IgD-negative memory B cell (primary cell): ENCODE measurements at regions not wholly inside any gene's neighbourhood (a gene's known extent, or its start where the extent isn't known, plus 50 kb on each side); places are given as distances from the start of the nearest gene placed in this dataset.
A peak's percentile ranks its signal among the peaks of the same experiment; 100 is the strongest.
"Not testable (repeated sequence)": the region's sequence is repeated elsewhere in the genome, so short reads cannot be mapped to it uniquely, and the experiment has no call there.

Experiments
- H3K27ac Mint-ChIP-seq, 3 donors: one replicate each; pipeline ENCODE4 v1.8.0; 2020 to 2022; ENCODE audit warnings: mild to moderate bottlenecking in 3 of 3, mixed read lengths in 3 of 3, moderate library complexity in 1 of 3
- H3K27me3 Mint-ChIP-seq: one replicate; pipeline ENCODE4 v1.8.0; 2021; ENCODE audit warnings: mixed read lengths
- H3K36me3 Mint-ChIP-seq: one replicate; pipeline ENCODE4 v1.8.0; 2020; ENCODE audit warnings: mild to moderate bottlenecking, mixed read lengths
- H3K4me1 Mint-ChIP-seq, 3 donors: one replicate each; pipeline ENCODE4 v1.8.0; 2020 to 2022; ENCODE audit warnings: mixed read lengths in 3 of 3, mild to moderate bottlenecking in 1 of 3
- H3K4me3 Mint-ChIP-seq, 4 donors: one replicate each; pipeline ENCODE4 v1.8.0; 2020 to 2022; ENCODE audit warnings: mild to moderate bottlenecking in 4 of 4, mixed read lengths in 4 of 4, moderate library complexity in 3 of 4
- H3K9me3 Mint-ChIP-seq, 3 donors: one replicate each; pipeline ENCODE4 v1.8.0; 2020 to 2021; ENCODE audit warnings: mixed read lengths in 3 of 3, mild to moderate bottlenecking in 1 of 3

- H3K4me1 Mint-ChIP-seq: no peaks in the 10 kb centered on the region
- H3K4me3 Mint-ChIP-seq: no peak overlapping the region
- H3K9me3 Mint-ChIP-seq: peaks cover 0 to 3% (median 0%) of the 10 kb centered on the region in 3 donors
- H3K27ac Mint-ChIP-seq: peak overlapping the region in 1 of 3 donors; percentile 13
- H3K36me3 Mint-ChIP-seq: no peaks in the 10 kb centered on the region
- peaks cover under 1% of the 10 kb centered on the region for H3K27me3 Mint-ChIP-seq
Measured at GRCh38 chr7:32217341-32218153, 147.3 kb upstream of the PDE1C start.

- Mint-ChIP-seq H3K4me1 (peaks cover 0 to 1% (median 0%) of the 10 kb centered on the region in 3 donors), H3K9me3 (peaks cover 0 to 3% (median 0%) of the 10 kb centered on the region in 3 donors), H3K27ac (no peak overlapping the region), H3K36me3 (no peaks in the 10 kb centered on the region), H3K4me3 (no peak overlapping the region), H3K27me3 (peaks cover 2% of the 10 kb centered on the region)
Measured at GRCh38 chr7:32216759-32217158, 146.6 kb upstream of the PDE1C start.

- H3K9me3 Mint-ChIP-seq: peaks cover 0 to 3% (median 0%) of the 10 kb centered on the region in 3 donors
- H3K4me3 Mint-ChIP-seq: no peak overlapping the region
- no peaks in the 10 kb centered on the region for H3K36me3 Mint-ChIP-seq
- no peak overlapping the region for H3K27ac Mint-ChIP-seq
- peaks cover 5% of the 10 kb centered on the region for H3K27me3 Mint-ChIP-seq
- H3K4me1 Mint-ChIP-seq: peaks cover 0 to 1% (median under 1%) of the 10 kb centered on the region in 3 donors
Measured at GRCh38 chr7:32215697-32216096, 145.5 kb upstream of the PDE1C start.

- Mint-ChIP-seq H3K27ac (no peak overlapping the region), H3K4me3 (no peak overlapping the region), H3K36me3 (no peaks in the 10 kb centered on the region), H3K27me3 (peaks cover 6% of the 10 kb centered on the region), H3K4me1 (peaks cover 0 to 1% (median 1%) of the 10 kb centered on the region in 3 donors), H3K9me3 (peaks cover 0 to 3% (median 0%) of the 10 kb centered on the region in 3 donors)
Measured at GRCh38 chr7:32214913-32215312, 144.7 kb upstream of the PDE1C start.

- peaks cover 0 to 1% (median 1%) of the 10 kb centered on the region in 3 donors for H3K4me1 Mint-ChIP-seq
Measured at GRCh38 chr7:32212321-32212720, 142.1 kb upstream of the PDE1C start.

GRCh38 chr7:32206987-32207386 is 136.8 kb upstream of the PDE1C start:
- H3K9me3 Mint-ChIP-seq: peaks cover 0 to 3% (median 0%) of the 10 kb centered on the region in 3 donors
- no peak overlapping the region for H3K27ac Mint-ChIP-seq
- no peaks in the 10 kb centered on the region for H3K36me3 Mint-ChIP-seq
- peaks cover 0 to 1% (median 0%) of the 10 kb centered on the region in 3 donors for H3K4me1 Mint-ChIP-seq
- H3K4me3 Mint-ChIP-seq: no peak overlapping the region
- H3K27me3 Mint-ChIP-seq: peaks cover 5% of the 10 kb centered on the region

More at GRCh38 chr7:32212321-32212720, 142.1 kb upstream of the PDE1C start:
- peaks cover 6% of the 10 kb centered on the region for H3K27me3 Mint-ChIP-seq
- peaks cover 0 to 1% (median 0%) of the 10 kb centered on the region in 3 donors for H3K9me3 Mint-ChIP-seq
- no peak overlapping the region for H3K4me3 Mint-ChIP-seq
- H3K27ac Mint-ChIP-seq: no peak overlapping the region
- H3K36me3 Mint-ChIP-seq: no peaks in the 10 kb centered on the region

- Mint-ChIP-seq H3K36me3 (no peaks in the 10 kb centered on the region), H3K4me1 (peaks cover 0 to 1% (median 0%) of the 10 kb centered on the region in 3 donors), H3K27me3 (peaks cover 5% of the 10 kb centered on the region), H3K4me3 (no peak overlapping the region), H3K27ac (no peak overlapping the region), H3K9me3 (peaks cover 0 to 3% (median 0%) of the 10 kb centered on the region in 3 donors)
Measured at GRCh38 chr7:32206488-32206887, 136.3 kb upstream of the PDE1C start.

- H3K9me3 Mint-ChIP-seq, H3K4me1 Mint-ChIP-seq, H3K4me3 Mint-ChIP-seq, H3K36me3 Mint-ChIP-seq, H3K27me3 Mint-ChIP-seq, H3K27ac Mint-ChIP-seq: not testable (repeated sequence)
Measured at GRCh38 chr7:32205298-32205824, 135.2 kb upstream of the PDE1C start.

GRCh38 chr7:32204361-32205018 is 134.3 kb upstream of the PDE1C start:
- Mint-ChIP-seq H3K4me1 (no peaks in the 10 kb centered on the region), H3K27me3 (peaks cover 2% of the 10 kb centered on the region), H3K27ac (no peak overlapping the region), H3K4me3 (no peak overlapping the region), H3K9me3 (peaks cover 0 to 3% (median 0%) of the 10 kb centered on the region in 3 donors), H3K36me3 (no peaks in the 10 kb centered on the region)

- Mint-ChIP-seq H3K36me3 (no peaks in the 10 kb centered on the region), H3K27ac (no peak overlapping the region), H3K27me3 (no peaks in the 10 kb centered on the region), H3K4me1 (no peaks in the 10 kb centered on the region), H3K9me3 (peaks cover 0 to 10% (median 5%) of the 10 kb centered on the region in 3 donors), H3K4me3 (no peak overlapping the region)
Measured at GRCh38 chr7:32200646-32201045, 130.4 kb upstream of the PDE1C start.

GRCh38 chr7:32194537-32194936 is 124.3 kb upstream of the PDE1C start:
- H3K27me3 Mint-ChIP-seq: no peaks in the 10 kb centered on the region
- peak overlapping the region in 1 of 4 donors; percentile 29 for H3K4me3 Mint-ChIP-seq
- H3K36me3 Mint-ChIP-seq: no peaks in the 10 kb centered on the region
- peaks cover 4 to 34% (median 6%) of the 10 kb centered on the region in 3 donors for H3K9me3 Mint-ChIP-seq
- no peaks in the 10 kb centered on the region for H3K4me1 Mint-ChIP-seq
- H3K27ac Mint-ChIP-seq: no peak overlapping the region

GRCh38 chr7:32191305-32191704 is 121.1 kb upstream of the PDE1C start:
- H3K4me1 Mint-ChIP-seq: no peaks in the 10 kb centered on the region
- H3K27me3 Mint-ChIP-seq: no peaks in the 10 kb centered on the region
- no peaks in the 10 kb centered on the region for H3K36me3 Mint-ChIP-seq
- H3K27ac Mint-ChIP-seq: no peak overlapping the region
- H3K4me3 Mint-ChIP-seq: no peak overlapping the region
- H3K9me3 Mint-ChIP-seq: peaks cover 4 to 29% (median 7%) of the 10 kb centered on the region in 3 donors

- H3K36me3 Mint-ChIP-seq: no peaks in the 10 kb centered on the region
- no peaks in the 10 kb centered on the region for H3K9me3 Mint-ChIP-seq
- H3K27ac Mint-ChIP-seq: no peak overlapping the region
- H3K4me3 Mint-ChIP-seq: no peak overlapping the region
- no peaks in the 10 kb centered on the region for H3K4me1 Mint-ChIP-seq
- H3K27me3 Mint-ChIP-seq: no peaks in the 10 kb centered on the region
Measured at GRCh38 chr7:32179567-32179966, 109.4 kb upstream of the PDE1C start.

GRCh38 chr7:32178677-32179366 is 108.6 kb upstream of the PDE1C start:
- Mint-ChIP-seq H3K27ac (no peak overlapping the region), H3K4me1 (no peaks in the 10 kb centered on the region), H3K36me3 (no peaks in the 10 kb centered on the region), H3K9me3 (no peaks in the 10 kb centered on the region), H3K27me3 (no peaks in the 10 kb centered on the region), H3K4me3 (no peak overlapping the region)

- Mint-ChIP-seq H3K9me3 (no peaks in the 10 kb centered on the region), H3K4me1 (no peaks in the 10 kb centered on the region), H3K27me3 (no peaks in the 10 kb centered on the region), H3K4me3 (no peak overlapping the region), H3K36me3 (no peaks in the 10 kb centered on the region), H3K27ac (peak overlapping the region in 1 of 3 donors; percentile 16)
Measured at GRCh38 chr7:32177232-32177631, 107.0 kb upstream of the PDE1C start.
